NCI-H460 (cell line): ENCODE measurements at regions not wholly inside any gene's neighbourhood (a gene's known extent, or its start where the extent isn't known, plus 50 kb on each side); places are given as distances from the start of the nearest gene placed in this dataset.

Experiments
- DNase-seq: peaks from one replicate; pipeline ENCODE4 v3.0.0-alpha.2; 2016; ENCODE audit warnings: low read depth; ENCODE audit errors: extremely low read depth

DNA sequence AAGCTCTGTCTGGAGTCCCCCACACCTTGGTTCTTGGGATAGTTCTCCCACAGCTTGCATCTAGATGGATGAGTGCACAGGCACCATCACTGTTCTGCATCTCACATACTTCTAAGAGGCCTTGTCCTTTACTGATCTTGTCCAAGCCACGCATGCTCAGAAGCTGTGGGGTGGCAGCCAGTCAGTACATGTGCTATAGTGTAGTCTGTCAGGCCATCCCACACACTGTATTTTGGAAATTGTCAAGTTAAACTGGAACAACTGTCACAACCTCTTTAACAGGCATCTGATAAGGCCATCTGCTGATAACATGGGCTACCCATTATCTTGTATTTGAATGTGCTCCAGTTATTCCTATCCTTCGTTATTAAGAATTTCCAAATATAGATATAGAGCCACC, 296.5 kb upstream of the AZI2 start:
- no peak for DNase-seq

- no peak for DNase-seq
Observed at GRCh38 chr3:28646435-28646834, 297.8 kb upstream of the AZI2 start.

GRCh38 chr3:28649266-28649665, 300.6 kb upstream of the AZI2 start:
- no peak for DNase-seq

DNA sequence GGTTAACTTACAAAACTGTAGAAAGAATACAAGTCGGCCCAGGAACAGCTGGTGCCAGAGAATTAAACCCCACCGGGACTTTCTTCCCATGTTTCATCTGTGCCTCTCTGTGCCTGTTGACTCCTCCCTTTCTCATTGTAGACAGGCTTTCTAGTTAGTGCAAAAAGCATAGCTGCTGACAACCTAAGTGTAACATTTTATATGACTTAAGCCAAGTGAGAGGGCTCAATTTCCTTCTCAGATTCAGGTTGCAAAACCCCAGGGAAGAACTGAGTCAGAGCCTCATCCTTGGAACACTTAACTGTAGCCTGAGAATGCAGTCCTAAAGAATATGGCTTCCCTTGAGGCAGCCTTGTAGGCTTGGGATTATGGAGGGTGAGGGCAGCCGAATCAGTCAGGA, 302.5 kb upstream of the AZI2 start:
- DNase-seq: no peak

DNA sequence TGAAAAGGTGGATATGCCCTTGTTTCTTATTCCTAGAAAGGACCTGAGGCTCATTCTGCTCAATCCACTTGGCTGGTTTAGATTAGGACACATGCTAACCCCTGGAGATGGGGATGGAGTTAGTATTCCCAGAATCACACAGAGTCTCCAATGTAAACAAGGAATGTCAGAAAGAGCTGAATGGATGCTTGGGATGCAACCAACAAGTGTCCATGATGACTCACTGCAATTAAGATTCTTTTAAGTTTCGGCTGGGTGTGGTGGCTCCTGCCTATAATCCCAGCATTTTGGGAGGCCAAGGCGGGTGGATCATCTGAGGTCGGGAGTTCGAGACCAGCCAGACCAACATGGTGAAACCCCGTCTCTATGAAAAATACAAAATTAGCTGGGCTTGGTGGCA, 315.5 kb upstream of the AZI2 start:
- no peak for DNase-seq

DNA sequence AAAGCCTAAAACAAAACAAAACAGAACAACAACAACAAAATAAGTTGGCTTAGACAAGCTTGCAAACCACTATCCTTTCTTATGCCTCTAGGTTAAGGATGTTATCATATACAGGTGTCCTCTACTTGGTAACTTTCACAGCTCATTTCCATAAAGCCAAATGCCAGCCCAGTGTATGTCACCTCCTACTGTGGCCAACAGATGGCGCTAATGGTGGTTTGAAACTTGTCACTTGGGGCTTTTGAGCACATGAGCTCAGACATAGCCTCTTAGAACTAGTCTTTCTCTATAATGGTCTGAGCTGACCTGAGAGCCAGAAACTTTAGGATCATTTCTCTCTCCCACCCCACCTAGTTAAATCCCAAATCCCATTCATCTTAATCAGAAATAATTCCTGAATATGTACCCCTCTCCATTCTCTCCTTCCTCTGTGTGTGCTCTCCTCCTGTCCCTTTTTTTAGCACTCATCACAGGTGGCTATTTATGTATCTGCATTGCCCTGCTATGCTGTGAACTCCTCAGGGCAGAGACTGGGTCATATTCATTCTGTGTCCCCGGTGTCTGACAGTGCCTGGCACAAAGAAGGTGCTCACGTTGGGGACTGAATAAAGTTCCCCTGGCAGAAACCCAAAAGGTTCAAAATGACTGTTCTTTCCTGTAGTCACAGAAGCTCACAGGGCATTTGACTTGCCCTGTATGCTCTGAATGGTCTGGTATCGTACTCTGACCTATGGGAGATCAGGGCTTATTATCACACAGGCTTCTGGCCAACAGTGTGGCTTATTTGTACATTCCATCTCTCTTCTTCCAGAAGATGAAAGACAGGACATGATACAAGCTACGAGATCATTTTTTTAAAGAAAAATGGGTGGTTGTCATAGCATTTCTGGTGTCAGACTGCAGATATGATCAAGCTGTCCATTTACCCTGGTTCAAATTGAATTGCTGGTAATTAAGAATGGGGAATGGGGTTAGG, 319.3 kb upstream of the AZI2 start:
- peak; percentile 75 for DNase-seq

DNA sequence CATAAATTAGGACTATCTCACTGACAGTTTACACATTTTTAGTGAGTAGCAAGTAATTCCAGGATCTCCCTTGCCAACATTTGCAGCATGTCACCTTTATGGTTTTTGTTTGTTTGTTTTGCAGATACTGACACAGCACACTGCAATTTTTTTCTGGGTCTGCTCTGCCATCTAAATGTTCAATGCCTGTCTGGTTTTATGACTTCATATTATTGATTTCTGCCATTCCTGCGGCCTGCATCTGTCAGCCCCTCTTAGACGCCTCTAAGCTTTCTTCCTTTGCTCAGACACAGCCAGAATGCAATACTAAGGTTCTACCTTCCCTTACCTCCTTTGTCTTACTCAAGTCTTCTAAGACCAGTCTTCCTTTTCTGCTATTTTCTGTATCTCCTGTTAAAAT, 321.2 kb upstream of the AZI2 start:
- no peak for DNase-seq

DNA sequence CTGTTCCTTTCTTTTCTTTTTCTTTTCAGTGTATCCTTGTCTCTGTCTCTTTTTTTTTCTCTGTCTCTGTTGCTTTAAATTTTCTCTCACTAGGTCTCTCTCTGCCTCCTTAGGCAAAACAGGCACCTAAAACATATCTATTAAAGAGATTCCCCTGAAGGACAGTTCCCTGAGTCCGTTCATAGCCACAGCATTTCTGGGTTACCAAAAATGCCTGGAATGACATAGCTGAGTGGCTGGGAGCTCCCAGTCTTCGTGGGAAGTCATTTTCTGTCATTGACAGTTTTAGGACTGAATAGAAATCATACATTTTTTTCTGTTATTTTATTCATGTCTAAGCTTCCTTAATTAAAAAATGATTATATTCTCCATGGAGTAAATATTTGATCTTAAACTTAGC, 323.8 kb upstream of the AZI2 start:
- no peak for DNase-seq

- DNase-seq: no peak
Observed at GRCh38 chr3:28673446-28673845, 324.8 kb upstream of the AZI2 start.

DNA sequence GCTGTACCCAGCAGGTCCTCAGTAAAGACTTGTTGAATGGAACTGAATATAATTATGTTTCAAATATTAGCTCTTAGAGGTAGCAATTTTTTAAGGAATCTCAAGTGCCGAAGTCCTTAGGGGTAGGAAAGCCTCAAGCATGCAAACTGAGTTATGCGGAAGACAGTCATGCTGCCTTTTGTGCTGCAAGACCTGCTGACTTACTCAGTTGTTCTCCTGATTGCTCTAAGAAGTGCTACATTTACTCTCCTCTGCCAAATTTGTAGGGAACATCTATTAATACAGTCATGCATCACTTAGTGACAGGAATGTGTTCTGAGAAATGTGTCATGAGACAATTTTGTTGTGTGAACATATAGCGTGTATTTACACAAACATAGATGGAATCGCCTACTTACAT, 325.6 kb upstream of the AZI2 start:
- no peak for DNase-seq

- DNase-seq: no peak
Observed at GRCh38 chr3:28677581-28677980, 329.0 kb upstream of the AZI2 start.

- DNase-seq: no peak
Observed at GRCh38 chr3:28678086-28678485, 329.5 kb upstream of the AZI2 start.

DNA sequence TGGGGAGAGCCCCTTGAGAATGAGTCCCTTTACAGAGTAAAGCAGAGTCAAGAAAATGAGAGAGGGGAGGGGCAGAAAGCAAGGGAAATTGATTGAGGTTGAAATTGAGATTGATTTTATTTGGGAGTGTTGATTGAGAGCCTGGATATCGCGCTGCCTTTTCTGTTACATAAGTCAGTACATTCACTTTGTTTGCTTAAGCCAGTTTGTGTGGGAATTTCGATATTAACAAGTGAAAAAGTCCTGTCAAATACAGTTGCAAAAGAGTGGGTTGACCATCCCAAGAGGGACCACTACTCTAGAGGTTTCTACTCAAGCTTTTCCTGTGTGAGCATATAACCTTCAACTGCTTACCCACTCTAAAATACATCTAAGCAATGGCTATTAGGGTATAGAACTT, 331.4 kb upstream of the AZI2 start:
- no peak for DNase-seq

DNA sequence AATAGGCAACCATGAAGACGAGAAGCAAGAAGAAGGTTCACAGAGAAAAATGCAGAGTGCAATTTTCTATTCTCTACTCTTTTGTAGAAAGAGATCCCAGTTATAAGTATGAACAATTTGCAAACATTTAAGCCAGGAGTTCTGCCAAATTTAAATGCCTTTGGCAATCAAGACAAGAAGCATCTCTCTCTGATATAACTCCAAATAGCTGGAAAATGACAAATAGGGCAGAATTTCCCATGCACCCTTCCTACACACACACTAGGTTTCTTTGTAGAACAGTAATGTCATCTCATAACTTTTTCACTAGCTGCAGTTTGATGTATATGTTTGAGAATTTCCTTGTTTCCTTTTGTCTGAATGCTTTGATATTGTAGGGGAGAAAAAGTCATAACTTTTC, 333.5 kb upstream of the AZI2 start:
- DNase-seq: no peak

- no peak for DNase-seq
Observed at GRCh38 chr3:28690176-28690575, 341.6 kb upstream of the AZI2 start.

DNA sequence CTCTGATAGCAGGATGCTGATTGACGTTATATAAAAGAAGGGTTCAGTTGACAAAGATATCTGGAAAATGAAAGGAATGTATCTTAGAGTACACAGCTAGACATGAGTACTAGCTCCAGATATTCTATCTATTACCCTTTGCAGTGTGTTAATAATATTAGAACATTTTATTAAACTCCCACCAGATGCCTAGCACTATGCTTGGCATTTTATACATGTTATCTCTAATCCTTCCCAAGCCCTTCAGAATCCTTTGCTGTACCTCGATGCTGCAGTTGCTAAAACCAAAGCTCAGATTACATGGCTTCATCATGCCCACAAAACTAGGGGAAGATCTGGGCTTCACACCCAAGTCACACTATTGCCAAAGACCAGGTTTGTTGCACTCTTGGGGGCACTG, 350.1 kb upstream of the AZI2 start:
- DNase-seq: no peak

GRCh38 chr3:28699283-28699682, 350.7 kb upstream of the AZI2 start:
- DNase-seq: no peak

GRCh38 chr3:28700728-28701127, 352.1 kb upstream of the AZI2 start:
- DNase-seq: no peak

DNA sequence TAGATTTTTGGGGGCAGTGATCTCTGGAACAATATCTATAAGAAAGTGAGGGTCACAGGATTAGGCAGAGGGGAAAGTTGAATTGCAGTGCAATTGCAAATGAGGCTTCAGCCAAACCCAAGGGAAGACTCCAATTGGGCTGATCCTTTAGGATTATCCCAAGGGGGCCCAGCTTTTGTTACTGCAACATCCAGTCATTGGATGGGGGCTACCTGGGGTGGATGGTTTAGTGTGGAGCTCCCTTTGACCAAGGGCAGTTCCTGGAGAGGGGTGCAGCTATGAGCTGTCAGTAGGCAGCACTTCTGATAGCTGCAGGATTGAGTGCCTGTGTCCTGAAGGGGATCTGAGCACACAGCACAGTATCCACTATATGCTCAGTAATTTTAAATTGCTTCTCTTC, 355.2 kb upstream of the AZI2 start:
- DNase-seq: no peak

- no peak for DNase-seq
Observed at GRCh38 chr3:28711293-28711692, 362.7 kb upstream of the AZI2 start.

- no peak for DNase-seq
Observed at GRCh38 chr3:28716939-28717338, 368.3 kb upstream of the AZI2 start.

GRCh38 chr3:28718074-28718849, 369.6 kb upstream of the AZI2 start:
- DNase-seq: no peak
